ENCODE measurements at regions not wholly inside any gene's neighbourhood (a gene's known extent, or its start where the extent isn't known, plus 50 kb on each side); places are given as distances from the start of the nearest gene placed in this dataset.
A peak's percentile ranks its signal among the peaks of the same experiment; 100 is the strongest.

GRCh38 chr2:120526997-120527945 lies 181.3 kb downstream of the INHBB start:
- DNase-seq (ENCODE audit: extremely low read depth, low read depth): no peak

- no peak for DNase-seq (ENCODE audit: extremely low read depth, low read depth)
Measured at GRCh38 chr2:120528051-120528692, 182.2 kb downstream of the INHBB start.

- no peak for DNase-seq (ENCODE audit: extremely low read depth, low read depth)
Measured at GRCh38 chr2:120528693-120529076, 182.7 kb downstream of the INHBB start.

GRCh38 chr2:120530781-120531180 lies 184.8 kb downstream of the INHBB start:
- no peak for DNase-seq (ENCODE audit: extremely low read depth, low read depth)

- no peak for DNase-seq (ENCODE audit: extremely low read depth, low read depth)
Measured at GRCh38 chr2:120531365-120531764, 185.4 kb downstream of the INHBB start.

GRCh38 chr2:120531863-120532600 lies 186.1 kb downstream of the INHBB start:
- no peak for DNase-seq (ENCODE audit: extremely low read depth, low read depth)

- DNase-seq (ENCODE audit: extremely low read depth, low read depth): no peak
Measured at GRCh38 chr2:120533625-120534024, 187.7 kb downstream of the INHBB start.

GRCh38 chr2:120534457-120534856 lies 188.5 kb downstream of the INHBB start:
- no peak for DNase-seq (ENCODE audit: extremely low read depth, low read depth)

- DNase-seq (ENCODE audit: extremely low read depth, low read depth): no peak
Measured at GRCh38 chr2:120535081-120535480, 189.1 kb downstream of the INHBB start.

- DNase-seq (ENCODE audit: extremely low read depth, low read depth): no peak
Measured at GRCh38 chr2:120536141-120536540, 190.2 kb downstream of the INHBB start.

- no peak for DNase-seq (ENCODE audit: extremely low read depth, low read depth)
Measured at GRCh38 chr2:120538691-120539423, 192.9 kb downstream of the INHBB start.

GRCh38 chr2:120539424-120539936 lies 193.5 kb downstream of the INHBB start:
- DNase-seq (ENCODE audit: extremely low read depth, low read depth): no peak

- DNase-seq (ENCODE audit: extremely low read depth, low read depth): peak; percentile 80
Measured at GRCh38 chr2:120539937-120540718, 194.2 kb downstream of the INHBB start.

GRCh38 chr2:120540719-120541552 lies 194.7 kb upstream of the GLI2 start:
- DNase-seq (ENCODE audit: extremely low read depth, low read depth): no peak

GRCh38 chr2:120541553-120541932 lies 194.1 kb upstream of the GLI2 start:
- DNase-seq (ENCODE audit: extremely low read depth, low read depth): no peak

GRCh38 chr2:120541972-120542670 lies 193.5 kb upstream of the GLI2 start:
- DNase-seq (ENCODE audit: extremely low read depth, low read depth): no peak

GRCh38 chr2:120542911-120543527 lies 192.6 kb upstream of the GLI2 start:
- DNase-seq (ENCODE audit: extremely low read depth, low read depth): no peak

GRCh38 chr2:120543899-120544298 lies 191.8 kb upstream of the GLI2 start:
- DNase-seq (ENCODE audit: extremely low read depth, low read depth): no peak

All from NCI-H460 (cell line).